ENCODE measurements at regions not wholly inside any gene's neighbourhood (a gene's known extent, or its start where the extent isn't known, plus 50 kb on each side); places are given as distances from the start of the nearest gene placed in this dataset.

GRCh38 chr1:38267037-38268036 lies 220.7 kb upstream of the POU3F1 start:
- Histone ChIP-seq H3K4me1 (ENCODE audit: low read depth) (no peaks in the 10 kb centered on the region), H3K9me3 (ENCODE audit: low read depth) (no peaks in the 10 kb centered on the region), H3K27me3 (peaks cover 3% of the 10 kb centered on the region), H3K4me3 (no peak overlapping the region), H3K36me3 (no peaks in the 10 kb centered on the region), H3K27ac (no peak overlapping the region)
- no peak for DNase-seq (ENCODE audit: low read depth in 1 of 2, low spot score in 1 of 2)
- TF ChIP-seq, protein P1, sequence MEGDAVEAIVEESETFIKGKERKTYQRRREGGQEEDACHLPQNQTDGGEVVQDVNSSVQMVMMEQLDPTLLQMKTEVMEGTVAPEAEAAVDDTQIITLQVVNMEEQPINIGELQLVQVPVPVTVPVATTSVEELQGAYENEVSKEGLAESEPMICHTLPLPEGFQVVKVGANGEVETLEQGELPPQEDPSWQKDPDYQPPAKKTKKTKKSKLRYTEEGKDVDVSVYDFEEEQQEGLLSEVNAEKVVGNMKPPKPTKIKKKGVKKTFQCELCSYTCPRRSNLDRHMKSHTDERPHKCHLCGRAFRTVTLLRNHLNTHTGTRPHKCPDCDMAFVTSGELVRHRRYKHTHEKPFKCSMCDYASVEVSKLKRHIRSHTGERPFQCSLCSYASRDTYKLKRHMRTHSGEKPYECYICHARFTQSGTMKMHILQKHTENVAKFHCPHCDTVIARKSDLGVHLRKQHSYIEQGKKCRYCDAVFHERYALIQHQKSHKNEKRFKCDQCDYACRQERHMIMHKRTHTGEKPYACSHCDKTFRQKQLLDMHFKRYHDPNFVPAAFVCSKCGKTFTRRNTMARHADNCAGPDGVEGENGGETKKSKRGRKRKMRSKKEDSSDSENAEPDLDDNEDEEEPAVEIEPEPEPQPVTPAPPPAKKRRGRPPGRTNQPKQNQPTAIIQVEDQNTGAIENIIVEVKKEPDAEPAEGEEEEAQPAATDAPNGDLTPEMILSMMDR (IDR thresholded peaks at IDR 0.05; ENCODE audit: low read depth, low read length) = no peak

GRCh38 chr1:38266197-38266520 lies 219.6 kb upstream of the POU3F1 start:
- Histone ChIP-seq H3K9me3 (ENCODE audit: low read depth) (no peaks in the 10 kb centered on the region), H3K4me3 (no peak overlapping the region), H3K27me3 (peaks cover 3% of the 10 kb centered on the region), H3K36me3 (no peaks in the 10 kb centered on the region), H3K4me1 (ENCODE audit: low read depth) (no peaks in the 10 kb centered on the region), H3K27ac (no peak overlapping the region)
- TF ChIP-seq, protein P1 (IDR thresholded peaks at IDR 0.05; ENCODE audit: low read depth, low read length) = no peak
- no peak for DNase-seq (ENCODE audit: low read depth in 1 of 2, low spot score in 1 of 2)

DNA sequence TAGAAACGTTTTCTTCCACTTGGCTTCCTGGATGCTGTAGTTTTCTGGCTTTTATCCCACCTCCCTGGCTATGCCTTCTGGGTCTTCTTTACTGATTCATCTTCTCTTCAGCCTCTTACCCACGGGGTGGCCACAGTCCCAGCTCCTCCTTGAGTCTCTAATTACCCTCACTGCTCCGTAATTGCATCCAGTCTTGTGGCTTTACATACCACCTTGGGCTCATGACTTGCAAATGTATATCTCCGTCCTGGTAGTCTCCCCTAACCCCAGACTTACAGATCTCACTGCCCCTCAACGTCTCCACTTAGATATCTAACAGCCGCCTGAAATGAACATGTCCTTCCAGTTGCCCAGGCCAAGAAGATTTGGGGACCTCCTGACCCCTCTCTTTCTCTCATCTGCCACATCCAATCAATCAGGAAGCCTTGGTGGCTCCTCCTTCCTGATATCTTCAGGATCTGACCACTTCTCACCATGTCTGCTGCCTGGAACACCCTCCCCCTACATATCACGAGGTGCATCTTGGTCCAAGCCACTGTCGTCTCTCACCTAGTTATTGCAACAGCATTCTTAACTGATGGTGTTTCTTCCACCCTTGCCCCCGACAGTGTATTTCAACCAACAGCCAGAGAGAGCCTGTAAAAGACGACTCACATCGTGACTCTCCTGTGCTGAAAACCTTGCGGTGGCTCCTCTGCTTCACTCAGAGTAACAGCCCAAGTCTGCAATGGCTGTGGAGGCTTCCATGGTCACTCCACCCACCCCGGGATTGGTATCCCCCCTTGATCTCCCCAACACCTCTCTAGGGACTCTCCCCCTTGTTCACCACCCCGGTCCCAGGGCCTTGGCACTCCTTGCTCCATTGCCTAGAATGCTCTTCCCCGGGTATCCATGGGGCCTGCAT lies 219.0 kb upstream of the POU3F1 start:
- TF ChIP-seq, protein P1 (IDR thresholded peaks at IDR 0.05; ENCODE audit: low read depth, low read length) = no peak
- H3K9me3 ChIP-seq (ENCODE audit: low read depth) = no peaks in the 10 kb centered on the region

DNA sequence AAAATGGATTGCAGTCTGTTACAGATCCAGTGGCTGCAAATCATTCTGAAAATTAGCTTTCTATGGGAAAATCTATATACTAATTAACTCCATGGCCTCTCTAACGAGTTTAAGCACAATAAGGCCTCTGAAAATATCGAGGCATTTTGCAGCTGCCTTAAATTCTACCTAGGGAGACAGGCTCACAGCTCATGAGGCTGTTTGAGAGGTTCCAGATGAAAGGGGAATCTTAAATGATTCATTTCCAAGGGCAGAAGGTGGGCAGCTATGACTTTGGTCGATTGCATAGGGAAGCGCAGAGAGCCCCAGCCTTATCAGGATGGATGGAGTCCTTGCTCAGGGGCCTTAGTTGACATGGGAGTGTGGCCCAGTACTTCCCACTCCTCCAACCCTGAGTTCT lies 216.8 kb upstream of the POU3F1 start:
- Histone ChIP-seq H3K27ac (no peak overlapping the region), H3K36me3 (no peaks in the 10 kb centered on the region), H3K27me3 (no peaks in the 10 kb centered on the region), H3K4me3 (no peak overlapping the region), H3K4me1 (ENCODE audit: low read depth) (no peaks in the 10 kb centered on the region), H3K9me3 (ENCODE audit: low read depth) (no peaks in the 10 kb centered on the region)
- TF ChIP-seq, protein P1 (IDR thresholded peaks at IDR 0.05; ENCODE audit: low read depth, low read length) = no peak
- no peak for DNase-seq (ENCODE audit: low read depth in 1 of 2, low spot score in 1 of 2)

More for the DNA sequence above, 219.0 kb upstream of the POU3F1 start:
- H3K27me3 ChIP-seq = peaks cover 2% of the 10 kb centered on the region
- H3K27ac ChIP-seq = no peak overlapping the region
- no peak overlapping the region for H3K4me3 ChIP-seq
- H3K4me1 ChIP-seq (ENCODE audit: low read depth) = no peaks in the 10 kb centered on the region
- no peaks in the 10 kb centered on the region for H3K36me3 ChIP-seq
- no peak for DNase-seq (ENCODE audit: low read depth in 1 of 2, low spot score in 1 of 2)

- no peaks in the 10 kb centered on the region for H3K4me1 ChIP-seq (ENCODE audit: low read depth)
- TF ChIP-seq, protein P1 (IDR thresholded peaks at IDR 0.05; ENCODE audit: low read depth, low read length) = no peak
- DNase-seq (ENCODE audit: low read depth in 1 of 2, low spot score in 1 of 2) = no peak
- H3K27ac ChIP-seq = no peak overlapping the region
- H3K27me3 ChIP-seq = no peaks in the 10 kb centered on the region
- H3K4me3 ChIP-seq = no peak overlapping the region
- no peaks in the 10 kb centered on the region for H3K36me3 ChIP-seq
- H3K9me3 ChIP-seq (ENCODE audit: low read depth) = no peaks in the 10 kb centered on the region
Observed at GRCh38 chr1:38261574-38261973, 215.0 kb upstream of the POU3F1 start.

All from cardiac muscle cell (in vitro differentiated cells and primary cell).